ENCODE measurements at regions not wholly inside any gene's neighbourhood (a gene's known extent, or its start where the extent isn't known, plus 50 kb on each side); places are given as distances from the start of the nearest gene placed in this dataset.

DNA sequence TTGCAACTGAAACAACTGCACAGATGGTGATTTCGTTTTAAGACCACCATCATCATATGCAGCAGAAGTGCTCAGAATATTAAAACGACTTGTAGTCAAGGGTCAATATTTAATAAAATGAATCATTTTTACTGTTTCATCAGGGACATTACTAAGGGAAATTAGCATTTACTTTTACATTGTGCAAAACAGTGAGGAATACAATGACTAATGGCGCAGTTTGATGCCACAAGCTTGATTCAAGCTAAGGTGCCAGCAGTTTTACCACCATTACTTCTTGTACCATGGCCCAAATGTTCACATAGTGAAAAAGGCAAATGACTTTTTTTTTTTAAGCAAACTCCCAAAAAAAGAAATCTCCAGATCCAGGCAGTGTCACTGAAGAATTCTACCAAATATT, 277.4 kb upstream of the CHRNA7 start:
- TF ChIP-seq, protein P1, sequence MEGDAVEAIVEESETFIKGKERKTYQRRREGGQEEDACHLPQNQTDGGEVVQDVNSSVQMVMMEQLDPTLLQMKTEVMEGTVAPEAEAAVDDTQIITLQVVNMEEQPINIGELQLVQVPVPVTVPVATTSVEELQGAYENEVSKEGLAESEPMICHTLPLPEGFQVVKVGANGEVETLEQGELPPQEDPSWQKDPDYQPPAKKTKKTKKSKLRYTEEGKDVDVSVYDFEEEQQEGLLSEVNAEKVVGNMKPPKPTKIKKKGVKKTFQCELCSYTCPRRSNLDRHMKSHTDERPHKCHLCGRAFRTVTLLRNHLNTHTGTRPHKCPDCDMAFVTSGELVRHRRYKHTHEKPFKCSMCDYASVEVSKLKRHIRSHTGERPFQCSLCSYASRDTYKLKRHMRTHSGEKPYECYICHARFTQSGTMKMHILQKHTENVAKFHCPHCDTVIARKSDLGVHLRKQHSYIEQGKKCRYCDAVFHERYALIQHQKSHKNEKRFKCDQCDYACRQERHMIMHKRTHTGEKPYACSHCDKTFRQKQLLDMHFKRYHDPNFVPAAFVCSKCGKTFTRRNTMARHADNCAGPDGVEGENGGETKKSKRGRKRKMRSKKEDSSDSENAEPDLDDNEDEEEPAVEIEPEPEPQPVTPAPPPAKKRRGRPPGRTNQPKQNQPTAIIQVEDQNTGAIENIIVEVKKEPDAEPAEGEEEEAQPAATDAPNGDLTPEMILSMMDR (IDR thresholded peaks at IDR 0.05; ENCODE audit: borderline replicate concordance, control extremely low read depth, extremely low read depth, insufficient read depth, missing control alignments) = no peak
- in situ Hi-C loops (cut with MboI; ENCODE audit: low sequenced_read_pairs, unreplicated experiment) = no loop called here
- DNase-seq (ENCODE audit: low spot score) = no peak

DNA sequence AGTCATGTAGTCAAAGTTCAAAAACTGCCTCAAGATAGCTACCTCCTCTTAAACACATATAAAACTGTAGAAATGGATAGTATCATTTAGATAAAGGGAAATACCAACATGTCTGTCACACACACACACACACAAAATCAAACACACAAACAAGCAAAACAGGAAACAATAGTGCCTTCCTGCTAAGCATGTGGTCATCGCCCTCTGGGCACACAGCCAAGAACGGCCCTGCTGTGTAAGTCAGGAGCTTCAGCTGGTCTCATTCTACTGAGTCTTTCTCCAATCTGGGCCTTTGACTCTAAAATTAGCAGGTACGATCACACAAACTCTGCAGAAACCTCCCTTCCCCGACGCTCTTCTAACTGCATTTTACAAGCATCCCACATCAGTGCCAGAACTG, 272.2 kb upstream of the CHRNA7 start:
- in situ Hi-C loops (cut with MboI; ENCODE audit: low sequenced_read_pairs, unreplicated experiment) = no loop called here
- DNase-seq (ENCODE audit: low spot score) = no peak
- TF ChIP-seq, protein P1 (IDR thresholded peaks at IDR 0.05; ENCODE audit: borderline replicate concordance, control extremely low read depth, extremely low read depth, insufficient read depth, missing control alignments) = no peak

DNA sequence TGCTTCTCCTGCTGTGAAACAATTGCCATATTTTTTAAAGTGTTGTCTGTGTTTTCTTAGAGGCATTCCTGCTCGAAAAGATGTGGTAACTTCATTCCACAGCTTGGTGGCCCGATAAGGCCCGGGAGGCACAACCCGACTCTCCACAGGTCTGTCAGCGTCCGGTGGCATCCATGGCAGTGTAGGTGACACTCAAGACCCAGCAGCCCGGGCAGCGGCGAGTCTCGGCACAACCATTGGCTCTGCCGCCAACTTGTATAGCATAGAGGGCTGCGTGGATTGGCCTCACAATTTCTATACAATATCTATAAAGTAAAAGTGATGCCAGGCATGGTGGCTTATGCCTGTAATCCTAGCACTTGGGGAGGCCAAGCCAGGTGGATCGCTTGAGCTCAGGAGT, 262.3 kb upstream of the CHRNA7 start:
- in situ Hi-C loops (cut with MboI; ENCODE audit: low sequenced_read_pairs, unreplicated experiment) = no loop called here
- DNase-seq (ENCODE audit: low spot score) = no peak
- TF ChIP-seq, protein P1 (IDR thresholded peaks at IDR 0.05; ENCODE audit: borderline replicate concordance, control extremely low read depth, extremely low read depth, insufficient read depth, missing control alignments) = no peak

DNA sequence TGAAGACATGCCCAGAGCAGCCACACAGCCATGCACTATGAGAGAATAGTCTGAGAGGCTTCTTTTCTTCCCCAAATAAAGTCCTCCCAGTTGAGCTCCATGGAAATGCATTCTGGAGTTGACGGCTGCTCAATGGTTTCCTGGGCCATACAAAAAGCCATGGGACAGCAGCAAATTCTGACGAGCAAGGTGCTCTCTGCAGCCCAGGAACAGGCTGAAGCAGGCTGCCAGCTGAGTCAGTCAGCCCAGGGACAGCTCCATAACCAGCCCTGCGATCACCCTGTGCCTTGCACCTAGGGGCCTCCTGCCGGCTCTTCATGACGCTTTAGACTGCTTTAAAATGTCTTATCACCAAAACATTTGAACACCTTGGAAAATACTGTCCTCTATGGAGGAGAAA, 256.3 kb upstream of the CHRNA7 start:
- in situ Hi-C loops (cut with MboI; ENCODE audit: low sequenced_read_pairs, unreplicated experiment) = no loop called here
- no peak for DNase-seq (ENCODE audit: low spot score)
- TF ChIP-seq, protein P1 (IDR thresholded peaks at IDR 0.05; ENCODE audit: borderline replicate concordance, control extremely low read depth, extremely low read depth, insufficient read depth, missing control alignments) = no peak

DNA sequence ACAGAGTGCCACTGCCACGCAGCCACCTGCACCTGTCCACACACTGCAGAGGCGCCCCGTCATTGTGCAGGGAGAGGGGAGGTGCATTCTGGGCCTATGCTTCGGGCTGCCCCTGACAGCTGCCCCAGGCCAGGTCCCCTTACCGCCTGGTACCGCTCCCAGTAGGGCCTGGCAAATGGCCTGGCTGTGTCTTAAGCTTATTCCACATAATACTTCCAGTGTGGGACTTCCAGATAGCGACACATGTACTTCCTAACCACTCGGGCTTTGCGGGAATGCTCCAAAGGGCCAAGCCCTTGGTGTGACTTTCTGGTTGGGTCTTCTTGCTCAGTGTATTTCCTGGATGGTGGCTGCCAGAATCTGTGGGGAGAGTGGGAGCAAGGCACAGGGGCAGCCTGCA, 254.3 kb upstream of the CHRNA7 start:
- TF ChIP-seq, protein P1 (IDR thresholded peaks at IDR 0.05; ENCODE audit: borderline replicate concordance, control extremely low read depth, extremely low read depth, insufficient read depth, missing control alignments) = no peak
- in situ Hi-C loops (cut with MboI; ENCODE audit: low sequenced_read_pairs, unreplicated experiment) = no loop called here
- no peak for DNase-seq (ENCODE audit: low spot score)

DNA sequence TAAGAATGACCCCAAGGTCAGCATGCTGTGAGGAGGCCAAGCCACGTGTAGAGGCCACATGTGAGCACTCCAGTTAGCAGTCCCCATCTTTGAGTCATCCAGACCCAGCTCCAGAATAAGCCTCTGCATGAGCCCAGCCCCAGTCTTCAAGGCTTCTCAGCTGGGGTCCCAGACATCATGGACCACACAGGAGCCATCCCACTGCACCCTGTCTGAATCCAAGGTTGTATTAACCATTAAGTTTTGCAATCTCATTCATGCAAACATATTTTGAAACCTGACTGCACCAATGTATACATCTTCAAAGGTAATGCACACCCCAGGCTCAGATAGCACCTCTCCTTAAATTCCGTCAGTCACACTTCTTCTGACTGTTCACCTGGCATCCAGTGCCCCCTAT, 249.1 kb upstream of the CHRNA7 start:
- in situ Hi-C loops (cut with MboI; ENCODE audit: low sequenced_read_pairs, unreplicated experiment) = no loop called here
- no peak for DNase-seq (ENCODE audit: low spot score)
- TF ChIP-seq, protein P1 (IDR thresholded peaks at IDR 0.05; ENCODE audit: borderline replicate concordance, control extremely low read depth, extremely low read depth, insufficient read depth, missing control alignments) = no peak

All from GM13976 (cell line).